ENCODE measurements at regions not wholly inside any gene's neighbourhood (a gene's known extent, or its start where the extent isn't known, plus 50 kb on each side); places are given as distances from the start of the nearest gene placed in this dataset.

DNA sequence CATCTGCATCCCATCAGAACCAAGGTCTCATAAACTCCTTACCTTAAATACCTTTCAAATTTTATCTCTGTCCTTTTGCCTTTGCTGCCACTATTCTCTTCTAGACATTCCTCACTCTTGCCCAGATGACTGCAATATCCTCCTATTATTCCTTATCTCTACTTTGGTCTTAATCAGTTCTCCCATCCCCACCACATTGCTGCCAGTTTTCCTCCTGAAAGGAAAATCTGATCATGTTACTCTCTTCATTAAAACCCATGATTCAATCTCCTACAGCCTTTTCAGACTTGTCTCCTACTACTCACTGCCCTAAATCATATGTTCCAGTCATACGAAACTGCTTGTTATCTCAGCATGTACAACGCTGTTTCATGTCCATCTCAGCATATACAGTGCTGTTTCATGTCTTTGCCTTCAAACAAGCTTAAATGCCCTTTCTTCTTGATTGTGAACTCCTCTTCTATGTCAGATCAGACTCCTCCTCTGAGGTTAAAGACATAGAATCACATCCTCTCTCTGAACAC is 152.6 kb upstream of the FST start:
- DNase-seq (ENCODE audit: low read depth in 2 of 2), result no peak

- no peak for DNase-seq (ENCODE audit: low read depth in 2 of 2)
These were observed 149.9 kb upstream of the FST start for GRCh38 chr5:53330491-53330890.

- DNase-seq (ENCODE audit: low read depth in 2 of 2), result no peak
These were observed 149.0 kb upstream of the FST start for GRCh38 chr5:53331463-53331862.

GRCh38 chr5:53333160-53333559 is 147.3 kb upstream of the FST start:
- DNase-seq (ENCODE audit: low read depth in 2 of 2), result no peak

DNA sequence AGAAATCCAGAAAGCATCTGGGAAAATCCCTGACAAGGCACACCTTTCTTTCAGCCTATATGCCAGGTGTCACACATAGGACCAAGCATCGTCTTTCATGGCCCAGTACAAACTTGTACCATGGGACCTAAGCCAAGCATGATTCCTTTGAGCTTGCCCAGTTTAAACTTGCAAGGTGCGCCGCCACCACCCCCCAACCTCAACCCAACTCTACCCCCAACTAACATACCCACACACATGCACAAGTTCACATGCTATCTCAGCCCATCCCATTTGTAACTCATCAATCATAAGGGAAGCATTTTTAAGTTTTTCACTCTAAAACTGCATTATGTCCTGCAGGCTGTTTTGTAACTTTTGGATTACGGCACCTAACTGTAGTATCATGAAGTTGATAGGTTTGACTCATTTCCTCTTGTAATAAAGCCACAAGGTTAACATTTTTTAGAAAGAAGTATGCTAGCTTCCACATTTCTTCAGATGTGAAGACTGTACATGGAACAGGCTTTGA is 145.9 kb upstream of the FST start:
- DNase-seq (ENCODE audit: low read depth in 2 of 2), result no peak

- no peak for DNase-seq (ENCODE audit: low read depth in 2 of 2)
These were observed 145.3 kb upstream of the FST start for GRCh38 chr5:53335115-53335514.

DNA sequence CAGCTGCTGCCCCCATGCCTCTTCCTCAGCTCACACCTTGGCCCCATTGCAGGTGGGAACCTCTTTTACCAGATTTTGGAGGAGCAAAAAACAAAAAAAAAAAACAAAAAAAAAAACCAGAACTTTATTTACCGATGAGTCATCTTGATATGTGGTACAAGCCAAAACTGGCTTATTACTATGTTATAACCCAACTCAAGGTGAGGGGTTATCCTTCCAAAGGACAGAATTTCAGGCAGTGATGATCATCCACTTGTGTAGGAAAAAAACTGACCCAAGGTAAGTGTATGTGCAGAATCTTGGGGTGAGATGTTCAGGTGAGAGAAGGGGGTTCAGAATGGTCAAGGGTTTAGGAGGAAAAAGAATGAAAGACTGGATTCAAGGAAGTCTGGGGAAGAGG is 142.6 kb upstream of the FST start:
- no peak for DNase-seq (ENCODE audit: low read depth in 2 of 2)

- DNase-seq (ENCODE audit: low read depth in 2 of 2), result no peak
These were observed 141.5 kb upstream of the FST start for GRCh38 chr5:53338971-53339370.

DNA sequence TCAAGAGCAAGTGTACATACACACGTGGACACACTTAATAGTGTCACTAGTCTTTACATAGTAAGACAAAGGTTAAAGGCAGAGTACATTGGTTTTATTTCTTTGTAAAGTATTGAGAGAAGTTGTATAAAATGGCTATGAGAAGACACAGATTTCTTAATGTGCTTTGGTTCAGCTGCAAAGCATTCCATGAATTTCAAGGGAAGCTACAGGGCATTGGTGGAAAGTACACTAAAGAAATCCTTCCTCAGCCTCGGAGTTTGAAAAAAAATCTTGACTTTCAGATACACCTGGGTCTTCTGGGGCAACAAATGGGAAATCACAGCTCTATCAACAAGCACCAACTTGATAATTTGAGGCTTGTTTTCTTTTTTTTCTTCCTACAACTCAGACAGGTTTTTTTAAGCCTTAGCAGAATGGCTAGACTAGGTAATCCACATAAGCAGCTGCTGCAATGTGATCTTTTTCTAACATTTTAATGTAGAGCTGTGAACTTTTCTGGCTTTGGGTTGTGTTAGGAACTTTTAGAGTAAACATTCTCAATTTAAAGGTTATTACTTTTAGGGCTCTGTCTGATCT is 140.4 kb upstream of the FST start:
- no peak for DNase-seq (ENCODE audit: low read depth in 2 of 2)

- no peak for DNase-seq (ENCODE audit: low read depth in 2 of 2)
These were observed 139.3 kb upstream of the FST start for GRCh38 chr5:53340956-53341750.

DNA sequence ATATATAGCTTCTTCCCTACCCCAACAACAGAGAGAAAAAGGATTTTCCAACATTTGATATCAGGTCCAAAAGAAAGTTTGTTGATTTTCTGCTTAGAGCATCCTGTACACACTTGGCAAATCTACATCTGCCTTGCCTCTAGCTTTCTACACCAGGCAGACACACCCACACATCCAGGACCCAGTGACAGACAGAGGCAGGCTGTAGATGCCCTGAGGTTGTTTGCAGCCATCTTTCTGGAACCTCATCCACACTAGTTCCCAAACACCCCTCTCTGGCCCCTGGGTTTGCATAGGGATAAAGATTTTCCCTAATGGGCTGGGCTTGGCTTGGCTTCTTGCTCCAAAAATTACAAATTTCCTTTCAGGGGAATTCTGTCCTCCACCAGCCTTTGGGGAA is 138.2 kb upstream of the FST start:
- no peak for DNase-seq (ENCODE audit: low read depth in 2 of 2)

DNA sequence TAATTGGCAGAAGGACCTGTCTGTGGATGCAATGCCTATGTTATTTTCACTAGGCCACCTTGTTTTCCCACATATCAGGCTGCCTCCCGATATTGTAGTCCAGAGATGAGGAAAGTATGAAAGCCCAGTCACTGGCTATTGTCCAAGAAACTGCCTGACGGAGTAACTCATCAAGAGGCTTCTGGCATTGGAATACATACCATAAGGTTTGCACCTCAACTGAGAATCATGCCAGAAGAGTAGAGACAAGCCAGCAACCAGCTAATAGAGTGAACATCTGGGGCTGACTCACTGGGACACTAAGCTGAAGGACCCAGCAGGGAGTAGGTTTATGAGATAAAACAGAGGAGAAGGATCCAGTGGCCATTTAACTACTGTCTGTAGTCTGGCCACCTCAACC is 137.2 kb upstream of the FST start:
- no peak for DNase-seq (ENCODE audit: low read depth in 2 of 2)

DNA sequence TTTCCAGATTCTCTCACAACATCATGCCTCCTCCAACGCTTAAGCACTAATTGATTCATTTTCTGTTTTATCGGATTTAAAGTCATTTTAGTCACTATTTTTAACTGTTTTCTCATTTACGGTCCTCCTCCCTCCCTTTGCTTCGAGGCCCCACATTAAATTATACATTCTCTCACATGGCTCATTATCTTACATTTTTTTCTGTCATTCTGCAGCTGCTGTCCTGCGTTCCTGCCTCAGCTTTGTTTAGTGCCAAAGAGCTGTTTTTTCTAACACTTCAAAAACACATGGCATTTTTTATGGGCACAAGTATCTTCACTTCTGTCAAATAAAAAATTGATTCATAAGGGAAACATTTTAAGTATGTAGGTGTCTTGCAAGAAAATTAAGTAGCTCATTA is 130.1 kb upstream of the FST start:
- no peak for DNase-seq (ENCODE audit: low read depth in 2 of 2)

- no peak for DNase-seq (ENCODE audit: low read depth in 2 of 2)
These were observed 129.2 kb upstream of the FST start for GRCh38 chr5:53350991-53351770.

DNA sequence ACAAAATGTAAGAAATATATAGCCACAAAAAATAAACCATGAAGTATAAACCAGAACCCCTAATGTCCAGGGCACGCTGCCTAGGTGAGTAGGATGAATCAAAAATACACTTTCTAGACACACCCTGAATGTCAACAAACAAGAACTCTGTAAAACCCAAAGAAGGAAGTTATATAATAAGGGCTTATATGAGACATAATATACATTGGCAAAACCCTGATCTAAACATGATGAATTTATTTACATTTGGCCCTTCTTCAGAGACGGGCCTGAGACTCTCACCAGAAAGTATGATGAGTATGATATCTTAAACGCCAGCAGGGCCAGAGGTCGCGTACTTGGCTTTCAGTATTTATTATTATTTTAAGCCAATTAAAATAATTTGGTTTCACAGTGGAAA is 125.1 kb upstream of the FST start:
- no peak for DNase-seq (ENCODE audit: low read depth in 2 of 2)

- no peak for DNase-seq (ENCODE audit: low read depth in 2 of 2)
These were observed 124.5 kb upstream of the FST start for GRCh38 chr5:53355931-53356330.

DNA sequence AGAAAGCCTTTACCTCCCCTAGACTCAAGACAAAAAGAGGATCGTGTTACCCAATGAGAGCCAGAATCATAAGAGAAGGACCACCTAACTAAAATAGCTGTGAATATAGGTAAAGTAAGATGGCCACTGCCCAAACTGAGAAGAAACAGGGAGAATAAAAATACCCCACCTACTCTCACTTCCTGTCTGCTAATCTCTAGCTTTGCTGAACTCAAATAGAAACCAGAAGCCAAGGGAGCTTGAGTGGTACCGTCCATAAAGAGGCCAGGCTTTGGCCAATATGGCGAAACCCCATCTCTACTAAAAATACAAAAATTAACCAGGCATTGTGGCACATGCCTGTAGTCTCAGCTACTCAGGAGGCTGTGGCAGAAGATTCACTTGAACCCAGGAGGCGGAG is 123.0 kb upstream of the FST start:
- no peak for DNase-seq (ENCODE audit: low read depth in 2 of 2)

DNA sequence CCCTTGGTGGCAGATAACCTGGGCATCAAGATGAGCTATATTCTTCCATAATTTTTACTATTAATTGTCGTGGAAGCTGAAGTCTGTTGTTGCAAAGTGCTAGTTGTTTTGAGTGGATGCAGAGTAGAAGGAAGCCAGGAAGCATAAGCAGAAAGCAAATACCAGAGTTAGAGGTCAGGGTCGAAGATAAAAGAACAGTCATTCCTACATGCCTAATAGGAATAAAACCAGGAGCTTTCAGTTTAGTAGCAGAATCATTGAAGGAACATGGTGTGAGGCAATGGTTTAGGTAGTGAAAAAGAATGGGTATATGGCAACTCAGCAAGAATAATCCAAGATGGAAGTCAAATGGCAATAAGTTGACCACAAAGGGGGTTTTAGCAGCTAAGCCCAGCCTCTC is 121.6 kb upstream of the FST start:
- DNase-seq (ENCODE audit: low read depth in 2 of 2), result no peak

- no peak for DNase-seq (ENCODE audit: low read depth in 2 of 2)
These were observed 120.4 kb upstream of the FST start for GRCh38 chr5:53359916-53360517.

DNA sequence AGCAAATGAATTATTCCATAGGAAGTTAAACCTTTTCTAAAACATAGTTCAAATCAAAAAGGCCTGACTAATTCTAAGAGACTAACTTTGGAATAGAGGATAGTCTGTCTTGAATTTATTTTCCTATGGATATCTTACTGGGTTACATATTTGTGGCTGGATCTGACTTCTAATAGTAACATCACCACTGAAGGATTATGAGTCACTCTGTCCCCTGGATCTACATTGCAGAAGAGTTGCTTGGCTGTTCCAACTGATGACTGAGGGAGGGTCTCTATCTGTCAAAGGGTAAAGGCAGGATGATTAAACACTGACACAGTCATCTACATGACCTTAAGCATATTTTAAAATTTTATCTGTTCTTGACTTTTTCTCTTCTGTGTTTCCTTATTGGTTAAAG is 119.6 kb upstream of the FST start:
- no peak for DNase-seq (ENCODE audit: low read depth in 2 of 2)

- no peak for DNase-seq (ENCODE audit: low read depth in 2 of 2)
These were observed 118.7 kb upstream of the FST start for GRCh38 chr5:53361708-53362107.

- DNase-seq (ENCODE audit: low read depth in 2 of 2), result no peak
These were observed 117.9 kb upstream of the FST start for GRCh38 chr5:53362521-53362941.
